ENCODE measurements at regions not wholly inside any gene's neighbourhood (a gene's known extent, or its start where the extent isn't known, plus 50 kb on each side); places are given as distances from the start of the nearest gene placed in this dataset.

DNA sequence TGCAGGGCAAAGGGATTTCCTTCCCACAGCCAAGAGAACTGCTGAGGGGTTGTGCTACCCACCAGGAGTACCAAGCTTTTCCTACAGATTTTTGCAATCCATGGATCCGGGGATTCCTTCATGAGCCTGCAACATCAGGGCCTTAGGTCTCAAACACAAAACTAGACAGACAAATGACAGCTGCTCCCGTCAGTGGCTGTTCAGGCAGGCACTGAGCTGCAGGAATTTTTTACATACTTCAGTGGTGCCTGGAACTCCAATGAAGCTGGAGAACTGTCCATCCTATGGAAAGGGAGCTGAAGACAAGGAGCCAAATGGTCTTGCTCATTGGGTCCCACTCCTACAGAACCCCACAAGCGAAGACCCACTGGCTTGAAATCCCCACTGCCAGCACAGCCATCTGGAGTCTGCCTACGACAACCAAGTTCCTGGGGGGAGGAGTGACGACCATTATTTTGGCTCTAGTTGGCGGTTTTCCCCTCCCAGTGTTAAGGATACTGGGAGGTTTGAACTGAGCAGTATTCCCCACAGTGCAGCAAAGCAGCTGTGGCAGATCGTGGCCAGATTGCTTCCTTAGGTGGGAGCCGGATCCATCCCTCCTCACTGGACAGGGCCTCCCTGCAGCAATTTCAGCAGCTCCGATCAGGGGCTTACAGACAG is 157.7 kb upstream of the TMEM45B start:
- no peak overlapping the region for H3K4ac ChIP-seq (ENCODE audit: low read length)
- H4K8ac ChIP-seq (ENCODE audit: low read depth, low read length) = no peak overlapping the region
- peaks cover 0 to 4% of the 10 kb centered on the region in 2 donors for H3K4me1 ChIP-seq (ENCODE audit: control insufficient read depth in 2 of 2, insufficient read depth in 1 of 2, low read depth in 1 of 2, low read length in 2 of 2)
- H3K79me1 ChIP-seq (ENCODE audit: low read depth, low read length) = no peaks in the 10 kb centered on the region
- no peak overlapping the region for H2AK5ac ChIP-seq (ENCODE audit: low read depth, low read length)
- H2BK120ac ChIP-seq (ENCODE audit: low read depth, low read length) = no peak overlapping the region
- no peak overlapping the region for H3K23ac ChIP-seq (ENCODE audit: low read depth, low read length, poor library complexity)
- peaks cover 0 to 4% of the 10 kb centered on the region in 2 donors for H3K9me3 ChIP-seq (replicated peaks in 1 of 2; ENCODE audit: control insufficient read depth in 2 of 2, insufficient read depth in 1 of 2, low read depth in 1 of 2, low read length in 2 of 2)
- H4K91ac ChIP-seq (ENCODE audit: low read depth, low read length, poor library complexity) = no peak overlapping the region
- H2BK12ac ChIP-seq (ENCODE audit: low read length) = no peak overlapping the region
- H3K27ac ChIP-seq (replicated peaks; ENCODE audit: low read length) = no peak overlapping the region
- H3K4me3 ChIP-seq (ENCODE audit: low read length in 2 of 2) = no peak overlapping the region
- H3K36me3 ChIP-seq (replicated peaks in 1 of 2; ENCODE audit: control insufficient read depth in 2 of 2, insufficient read depth in 2 of 2, low read length in 2 of 2) = no peaks in the 10 kb centered on the region
- no peak overlapping the region for H2BK15ac ChIP-seq (ENCODE audit: low read length)
- H3K9ac ChIP-seq (ENCODE audit: low read depth, low read length, poor library complexity) = no peak overlapping the region
- no peak overlapping the region for H3K4me2 ChIP-seq (ENCODE audit: insufficient read depth, low read length, poor library complexity, severe bottlenecking)
- DNase-seq (ENCODE audit: low spot score) = no peak
- no peak overlapping the region for H2BK5ac ChIP-seq (ENCODE audit: low read length)
- no peak overlapping the region for H3K18ac ChIP-seq (ENCODE audit: low read length)
- H3K27me3 ChIP-seq (ENCODE audit: control insufficient read depth in 3 of 3, insufficient read depth in 3 of 3, low read depth in 1 of 3, low read length in 3 of 3) = no peaks in the 10 kb centered on the region
- H2AFZ ChIP-seq (ENCODE audit: low read length) = no peak overlapping the region
- H3K14ac ChIP-seq (ENCODE audit: low read length) = no peak overlapping the region
- WGBS, 2 donors (ENCODE audit: extremely low coverage in 2 of 2, insufficient read length in 2 of 2, insufficient replicate concordance in 1 of 2) = no CpG with 5 or more reads among the region's 9 CpGs

DNA sequence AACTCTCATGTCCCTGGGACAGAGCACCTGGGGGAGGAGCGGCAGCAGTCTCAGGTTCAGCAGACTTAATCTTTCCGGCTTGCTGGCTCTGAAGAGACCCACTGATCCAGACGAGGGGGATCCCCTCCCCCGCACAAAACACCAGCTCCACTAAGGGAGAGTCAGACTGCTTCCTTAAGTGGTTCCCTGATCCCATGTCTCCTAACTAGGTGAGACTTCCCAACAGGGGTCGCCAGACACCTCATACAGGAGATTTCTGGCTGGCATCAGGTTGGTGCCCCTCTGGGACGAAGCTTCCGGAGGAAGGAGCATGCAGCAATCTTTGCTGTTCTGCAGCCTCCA is 157.2 kb upstream of the TMEM45B start:
- Histone ChIP-seq H3K9ac (ENCODE audit: low read depth, low read length, poor library complexity) (no peak overlapping the region), H3K27ac (replicated peaks; ENCODE audit: low read length) (no peak overlapping the region), H3K14ac (ENCODE audit: low read length) (no peak overlapping the region), H3K18ac (ENCODE audit: low read length) (no peak overlapping the region), H2AFZ (ENCODE audit: low read length) (no peak overlapping the region), H3K23ac (ENCODE audit: low read depth, low read length, poor library complexity) (no peak overlapping the region), H3K9me3 (replicated peaks in 1 of 2; ENCODE audit: control insufficient read depth in 2 of 2, insufficient read depth in 1 of 2, low read depth in 1 of 2, low read length in 2 of 2) (peaks cover 0 to 4% of the 10 kb centered on the region in 2 donors), H3K4me3 (ENCODE audit: low read length in 2 of 2) (no peak overlapping the region), H2AK5ac (ENCODE audit: low read depth, low read length) (no peak overlapping the region), H3K36me3 (replicated peaks in 1 of 2; ENCODE audit: control insufficient read depth in 2 of 2, insufficient read depth in 2 of 2, low read length in 2 of 2) (no peaks in the 10 kb centered on the region), H3K4me2 (ENCODE audit: insufficient read depth, low read length, poor library complexity, severe bottlenecking) (no peak overlapping the region), H3K27me3 (ENCODE audit: control insufficient read depth in 3 of 3, insufficient read depth in 3 of 3, low read depth in 1 of 3, low read length in 3 of 3) (no peaks in the 10 kb centered on the region), H4K91ac (ENCODE audit: low read depth, low read length, poor library complexity) (no peak overlapping the region), H2BK15ac (ENCODE audit: low read length) (no peak overlapping the region), H2BK12ac (ENCODE audit: low read length) (no peak overlapping the region), H4K8ac (ENCODE audit: low read depth, low read length) (no peak overlapping the region), H3K4me1 (ENCODE audit: control insufficient read depth in 2 of 2, insufficient read depth in 1 of 2, low read depth in 1 of 2, low read length in 2 of 2) (peaks cover 0 to 4% of the 10 kb centered on the region in 2 donors), H3K79me1 (ENCODE audit: low read depth, low read length) (no peaks in the 10 kb centered on the region), H2BK120ac (ENCODE audit: low read depth, low read length) (no peak overlapping the region), H3K4ac (ENCODE audit: low read length) (no peak overlapping the region), H2BK5ac (ENCODE audit: low read length) (no peak overlapping the region)
- no peak for DNase-seq (ENCODE audit: low spot score)
- WGBS, 2 donors (ENCODE audit: extremely low coverage in 2 of 2, insufficient read length in 2 of 2, insufficient replicate concordance in 1 of 2) = no CpG with 5 or more reads among the region's 7 CpGs

DNA sequence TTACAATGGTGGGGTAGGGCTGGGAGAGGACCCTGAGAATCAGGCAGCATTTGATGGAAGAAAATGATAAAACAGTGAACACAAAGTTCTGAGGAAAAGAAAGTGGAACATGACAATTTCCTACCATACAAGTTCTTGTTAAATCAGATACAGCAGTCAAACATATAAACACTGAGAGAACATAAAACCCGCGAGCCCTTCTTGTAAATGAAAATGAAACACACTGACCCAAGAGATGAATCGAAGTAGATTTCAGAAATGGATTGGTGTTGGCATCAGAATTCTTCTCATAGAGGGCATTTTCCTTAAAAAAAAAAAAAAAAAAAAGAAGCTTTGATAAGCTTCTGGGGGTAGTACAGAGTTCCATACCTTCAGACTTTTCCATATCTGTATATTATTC is 134.7 kb upstream of the TMEM45B start:
- no peak overlapping the region for H4K8ac ChIP-seq (ENCODE audit: low read depth, low read length)
- H2BK120ac ChIP-seq (ENCODE audit: low read depth, low read length) = no peak overlapping the region
- H2BK15ac ChIP-seq (ENCODE audit: low read length) = no peak overlapping the region
- no peaks in the 10 kb centered on the region for H3K9me3 ChIP-seq (replicated peaks in 1 of 2; ENCODE audit: control insufficient read depth in 2 of 2, insufficient read depth in 1 of 2, low read depth in 1 of 2, low read length in 2 of 2)
- no peaks in the 10 kb centered on the region for H3K4me1 ChIP-seq (ENCODE audit: control insufficient read depth in 2 of 2, insufficient read depth in 1 of 2, low read depth in 1 of 2, low read length in 2 of 2)
- H2BK5ac ChIP-seq (ENCODE audit: low read length) = no peak overlapping the region
- no peak overlapping the region for H3K27ac ChIP-seq (replicated peaks; ENCODE audit: low read length)
- no peak overlapping the region for H2AFZ ChIP-seq (ENCODE audit: low read length)
- H3K79me1 ChIP-seq (ENCODE audit: low read depth, low read length) = no peaks in the 10 kb centered on the region
- no peak overlapping the region for H3K14ac ChIP-seq (ENCODE audit: low read length)
- H3K18ac ChIP-seq (ENCODE audit: low read length) = no peak overlapping the region
- WGBS, 2 donors (ENCODE audit: extremely low coverage in 2 of 2, insufficient read length in 2 of 2, insufficient replicate concordance in 1 of 2) = no CpG with 5 or more reads among the region's 3 CpGs
- H3K27me3 ChIP-seq (ENCODE audit: control insufficient read depth in 3 of 3, insufficient read depth in 3 of 3, low read depth in 1 of 3, low read length in 3 of 3) = no peaks in the 10 kb centered on the region
- no peak overlapping the region for H3K23ac ChIP-seq (ENCODE audit: low read depth, low read length, poor library complexity)
- H3K9ac ChIP-seq (ENCODE audit: low read depth, low read length, poor library complexity) = no peak overlapping the region
- DNase-seq (ENCODE audit: low spot score) = no peak
- H3K4me2 ChIP-seq (ENCODE audit: insufficient read depth, low read length, poor library complexity, severe bottlenecking) = no peak overlapping the region
- H2BK12ac ChIP-seq (ENCODE audit: low read length) = no peak overlapping the region
- H4K91ac ChIP-seq (ENCODE audit: low read depth, low read length, poor library complexity) = no peak overlapping the region
- H2AK5ac ChIP-seq (ENCODE audit: low read depth, low read length) = no peak overlapping the region
- H3K36me3 ChIP-seq (replicated peaks in 1 of 2; ENCODE audit: control insufficient read depth in 2 of 2, insufficient read depth in 2 of 2, low read length in 2 of 2) = no peaks in the 10 kb centered on the region
- H3K4ac ChIP-seq (ENCODE audit: low read length) = no peak overlapping the region
- H3K4me3 ChIP-seq (ENCODE audit: low read length in 2 of 2) = no peak overlapping the region

DNA sequence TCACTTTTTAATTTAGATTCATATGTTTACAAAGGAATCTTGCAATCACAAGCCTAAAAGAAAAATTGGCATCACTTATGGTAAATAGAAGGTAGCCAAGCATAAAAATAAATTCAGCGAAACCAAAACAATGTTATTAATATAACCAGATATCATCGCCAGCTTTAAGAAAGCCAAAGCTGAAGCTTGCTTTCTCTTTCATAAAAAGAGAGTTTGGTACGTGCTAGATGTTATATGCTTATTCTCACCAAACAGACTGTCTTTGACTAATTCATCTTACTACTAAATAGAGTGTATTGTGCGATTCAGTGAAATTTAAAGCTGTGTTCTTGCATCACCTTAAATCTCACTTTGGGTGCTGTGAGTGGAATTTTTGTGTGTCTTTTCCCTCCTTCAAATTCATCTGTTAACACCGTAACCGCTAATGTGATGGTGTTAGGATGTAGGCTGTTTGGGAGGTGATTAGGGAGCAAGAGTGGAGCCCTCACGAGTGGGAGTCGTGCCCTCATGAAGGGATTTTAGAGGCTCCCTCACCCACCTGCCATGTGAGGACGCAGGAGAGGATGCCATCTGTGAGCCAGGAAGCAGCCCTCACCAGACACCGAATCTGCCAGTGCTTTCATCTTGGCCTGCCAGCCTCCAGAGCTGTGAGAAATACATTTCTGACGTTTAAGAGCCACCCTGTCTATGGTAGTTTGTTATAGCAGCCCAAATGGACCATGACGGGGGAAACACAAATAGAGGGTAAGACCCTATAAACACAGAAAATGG is 134.1 kb upstream of the TMEM45B start:
- no peaks in the 10 kb centered on the region for H3K9me3 ChIP-seq (replicated peaks in 1 of 2; ENCODE audit: control insufficient read depth in 2 of 2, insufficient read depth in 1 of 2, low read depth in 1 of 2, low read length in 2 of 2)
- H2BK15ac ChIP-seq (ENCODE audit: low read length) = no peak overlapping the region
- H3K4me3 ChIP-seq (ENCODE audit: low read length in 2 of 2) = no peak overlapping the region
- no peak overlapping the region for H2BK5ac ChIP-seq (ENCODE audit: low read length)
- no CpG with 5 or more reads among the region's 12 CpGs for WGBS, 2 donors (ENCODE audit: extremely low coverage in 2 of 2, insufficient read length in 2 of 2, insufficient replicate concordance in 1 of 2)
- no peak overlapping the region for H3K27ac ChIP-seq (replicated peaks; ENCODE audit: low read length)
- H2BK12ac ChIP-seq (ENCODE audit: low read length) = no peak overlapping the region
- no peak overlapping the region for H3K4me2 ChIP-seq (ENCODE audit: insufficient read depth, low read length, poor library complexity, severe bottlenecking)
- no peak overlapping the region for H2BK120ac ChIP-seq (ENCODE audit: low read depth, low read length)
- no peak overlapping the region for H3K14ac ChIP-seq (ENCODE audit: low read length)
- H2AFZ ChIP-seq (ENCODE audit: low read length) = no peak overlapping the region
- H3K18ac ChIP-seq (ENCODE audit: low read length) = no peak overlapping the region
- no peak overlapping the region for H3K23ac ChIP-seq (ENCODE audit: low read depth, low read length, poor library complexity)
- H2AK5ac ChIP-seq (ENCODE audit: low read depth, low read length) = no peak overlapping the region
- no peak overlapping the region for H4K91ac ChIP-seq (ENCODE audit: low read depth, low read length, poor library complexity)
- no peaks in the 10 kb centered on the region for H3K27me3 ChIP-seq (ENCODE audit: control insufficient read depth in 3 of 3, insufficient read depth in 3 of 3, low read depth in 1 of 3, low read length in 3 of 3)
- no peak for DNase-seq (ENCODE audit: low spot score)
- H3K4ac ChIP-seq (ENCODE audit: low read length) = no peak overlapping the region
- H3K4me1 ChIP-seq (ENCODE audit: control insufficient read depth in 2 of 2, insufficient read depth in 1 of 2, low read depth in 1 of 2, low read length in 2 of 2) = no peaks in the 10 kb centered on the region
- H4K8ac ChIP-seq (ENCODE audit: low read depth, low read length) = peak overlapping the region; percentile 82
- H3K79me1 ChIP-seq (ENCODE audit: low read depth, low read length) = no peaks in the 10 kb centered on the region
- no peaks in the 10 kb centered on the region for H3K36me3 ChIP-seq (replicated peaks in 1 of 2; ENCODE audit: control insufficient read depth in 2 of 2, insufficient read depth in 2 of 2, low read length in 2 of 2)
- H3K9ac ChIP-seq (ENCODE audit: low read depth, low read length, poor library complexity) = no peak overlapping the region
